HepG2 (cell line): ENCODE measurements at regions not wholly inside any gene's neighbourhood (a gene's known extent, or its start where the extent isn't known, plus 50 kb on each side); places are given as distances from the start of the nearest gene placed in this dataset.

Source experiments
- ATAC-seq: fragments of 200-7000 bp; cut with Tn5 transposase; 3 replicates; pipeline ENCODE4 v1.9.1; 2020; ENCODE audit warnings: mild to moderate bottlenecking, moderate library complexity
- BruUV-seq: library from RNA; stranded (reverse); fragments of 400-500 nt; replicated peaks from 2 replicates; lab custom pipeline; 2021; lab: Mats Ljungman, UMichigan
- CTCF ChIA-PET: fragments of 300-600 bp; formaldehyde crosslinking; extraction: SDS; loops from one replicate; lab custom pipeline; 2021; ENCODE audit warnings: low total read pairs, inconsistent platforms, low intra/inter-chr PET ratio; lab: Yijun Ruan, JAX
- POLR2A ChIA-PET: fragments of 350-600 bp; sonication (Branson Sonifier 250); formaldehyde crosslinking; loops from one replicate; lab custom pipeline; 2020; ENCODE audit warnings: antibody characterized with exemption, inconsistent platforms; lab: Yijun Ruan, JAX
- DNase-seq: peaks from one replicate; pipeline ENCODE4 v3.0.0-alpha.2; 2015; ENCODE audit warnings: low spot score
- FAIRE-seq: peaks from 3 replicates; lab custom pipeline; 2011; peaks lifted over from hg19 to GRCh38; lab: Jason Lieb, UNC
- H2AFZ ChIP-seq: one replicate; pipeline ENCODE4 v1.6.1; 2011; ENCODE audit warnings: low read length, inconsistent platforms
- H3K27ac ChIP-seq: fragments of 300-600 bp; 3 replicates; pipeline ENCODE4 v1.8.0; 2011; ENCODE audit warnings: mixed run types, mild to moderate bottlenecking, mixed read lengths, low read length, inconsistent platforms; ENCODE audit not compliant: insufficient read depth; ENCODE audit errors: extremely low read length
- H3K27me3 ChIP-seq, 2 experiments: fragments of 200-600 bp in 1 of 2; 2 replicates in 1 of 2; 3 replicates in 1 of 2; pipeline versions ENCODE4 v1.6.0 to v1.8.0; 2011; ENCODE audit warnings: low read length in 2 of 2, mild to moderate bottlenecking in 2 of 2, moderate library complexity in 2 of 2, inconsistent platforms in 1 of 2; ENCODE audit not compliant: insufficient read depth in 2 of 2, control insufficient read depth in 1 of 2
- H3K36me3 ChIP-seq, 2 experiments: fragments of 200-600 bp in 1 of 2; replicated peaks in 1 of 2; 2 replicates in 1 of 2; 3 replicates in 1 of 2; pipeline versions ENCODE4 v1.5.1 to v1.8.0; 2011; ENCODE audit warnings: low read length in 2 of 2, inconsistent platforms in 1 of 2; ENCODE audit not compliant: insufficient read depth in 2 of 2, control insufficient read depth in 1 of 2
- H3K4me1 ChIP-seq: 2 replicates; pipeline ENCODE4 v1.5.1; 2012; ENCODE audit warnings: low read length, inconsistent platforms; ENCODE audit not compliant: insufficient read depth
- H3K4me2 ChIP-seq: 2 replicates; pipeline ENCODE4 v1.6.0; 2011; ENCODE audit warnings: low read depth, low read length, inconsistent platforms
- H3K4me3 ChIP-seq, 3 experiments: fragments of 200-600 bp in 1 of 3; sonication (generic), shearing (Covaris generic) in 1 of 3; replicated peaks in 1 of 3; 2 replicates each; pipeline ENCODE4 v1.5.1; 2011 to 2016; ENCODE audit warnings: low read length in 3 of 3, inconsistent platforms in 2 of 3, low read depth in 2 of 3, mild to moderate bottlenecking in 2 of 3, control low read depth in 1 of 3, mixed read lengths in 1 of 3; ENCODE audit not compliant: insufficient read depth in 1 of 3
- H3K79me2 ChIP-seq: one replicate; pipeline ENCODE4 v1.6.1; 2011; ENCODE audit warnings: low read length, inconsistent platforms; ENCODE audit not compliant: insufficient read depth
- H3K9ac ChIP-seq: 2 replicates; pipeline ENCODE4 v1.6.0; 2011; ENCODE audit warnings: mild to moderate bottlenecking, low read depth, low read length, inconsistent platforms; ENCODE audit not compliant: insufficient read depth
- H3K9me3 ChIP-seq: 2 replicates; pipeline ENCODE4 v1.5.1; 2012; ENCODE audit warnings: mild to moderate bottlenecking, low read length
- H4K20me1 ChIP-seq: 2 replicates; pipeline ENCODE4 v1.6.0; 2011; ENCODE audit warnings: inconsistent platforms, mild to moderate bottlenecking, low read length, moderate library complexity; ENCODE audit not compliant: insufficient read depth
- ATF7-NPFF ChIP-seq: sonication (generic); formaldehyde crosslinking; IDR thresholded peaks from 2 replicates; pipeline ENCODE4 v1.8.1; 2023; ENCODE audit warnings: mild to moderate bottlenecking, low read depth, missing genetic modification reagents, moderate library complexity
- ELF3 ChIP-seq: IDR thresholded peaks from 2 replicates; pipeline ENCODE4 v1.6.1; 2016; ENCODE audit warnings: missing genetic modification reagents, missing compliant biosample characterization
- HMGXB3 ChIP-seq: sonication (generic); formaldehyde crosslinking; IDR thresholded peaks from 2 replicates; pipeline ENCODE4 v1.4.0; 2020; ENCODE audit warnings: missing genetic modification reagents, borderline replicate concordance
- NCOA5 ChIP-seq: sonication (generic); formaldehyde crosslinking; IDR thresholded peaks from 2 replicates; pipeline ENCODE4 v1.4.0; 2020; ENCODE audit warnings: missing genetic modification reagents
- NFRKB ChIP-seq: fragments of 450-650 bp; IDR thresholded peaks from 2 replicates; pipeline ENCODE4 v1.6.1; 2017
- SMAD9 ChIP-seq: sonication (generic); formaldehyde crosslinking; IDR thresholded peaks from 2 replicates; pipeline ENCODE4 v1.5.1; 2020; ENCODE audit warnings: mild to moderate bottlenecking, missing genetic modification reagents
- SMYD3 ChIP-seq: sonication (generic); formaldehyde crosslinking; IDR thresholded peaks from 2 replicates; pipeline ENCODE4 v1.8.1; 2023; ENCODE audit warnings: mild to moderate bottlenecking, missing genetic modification reagents
- TARDBP ChIP-seq: sonication (generic); formaldehyde crosslinking; IDR thresholded peaks from 2 replicates; pipeline ENCODE4 v1.8.0; 2022; ENCODE audit warnings: mild to moderate bottlenecking, missing genetic modification reagents
- TFE3 ChIP-seq: IDR thresholded peaks from 2 replicates; pipeline ENCODE4 v1.6.1; 2016
- ZFP91 ChIP-seq: sonication (generic); formaldehyde crosslinking; IDR thresholded peaks from 2 replicates; pipeline ENCODE4 v1.9.0; 2022; ENCODE audit warnings: missing genetic modification reagents, mild to moderate bottlenecking, borderline replicate concordance
- ZNF776 ChIP-seq: sonication (generic); formaldehyde crosslinking; IDR thresholded peaks from 2 replicates; pipeline ENCODE4 v1.4.0; 2020; ENCODE audit warnings: mild to moderate bottlenecking, missing genetic modification reagents
- WGBS: methylation state at CpG from one replicate; pipeline ENCODE4 v1.1.6; 2017; ENCODE audit warnings: low lambda C conversion rate; 5-methylcytosine and 5-hydroxymethylcytosine counted together
- in situ Hi-C: cut with HindIII; loops from 2 replicates; pipeline ENCODE4 v1.10.0; 2017; ENCODE audit warnings: low pct_unique_long_range_greater_than_20kb; ENCODE audit not compliant: extremely low pct_ligation_motif_present
- intact Hi-C: fragments of 100-400 bp; cut with micrococcal nuclease; formaldehyde crosslinking; loops from one replicate; pipeline ENCODE4 v1.10.0; 2022; ENCODE audit not compliant: unreplicated experiment

GRCh38 chr13:22193070-22193469 lies 522.2 kb downstream of the FGF9 start (continued):
- TF ChIP-seq HMGXB3 = no peak

- ChIA-PET POLR2A (no interaction called here), CTCF (no interaction called here)
- Histone ChIP-seq H3K4me3 (no peak overlapping the region), H3K4me1 (no peaks in the 10 kb centered on the region), H3K9me3 (no peaks in the 10 kb centered on the region), H3K27ac (no peak overlapping the region), H3K4me2 (no peak overlapping the region), H3K9ac (no peak overlapping the region), H3K27me3 (no peaks in the 10 kb centered on the region), H2AFZ (no peak overlapping the region), H3K79me2 (no peaks in the 10 kb centered on the region), H4K20me1 (no peaks in the 10 kb centered on the region), H3K36me3 (no peaks in the 10 kb centered on the region)
- WGBS = 23% methylated on average over 5 of the region's 9 CpGs
- intact Hi-C loops = no loop called here
- ATAC-seq = no peak
- in situ Hi-C loops = no loop called here
- TF ChIP-seq SMYD3 (CRISPR knock-in tag) (no peak), NFRKB (no peak), SMAD9 (CRISPR knock-in tag) (no peak), ATF7-NPFF (CRISPR knock-in tag) (no peak), TARDBP (CRISPR knock-in tag) (no peak), TFE3 (no peak), ZFP91 (CRISPR knock-in tag) (no peak), NCOA5 (CRISPR knock-in tag) (no peak), ELF3 (CRISPR knock-in tag) (no peak), ZNF776 (CRISPR knock-in tag) (no peak)
- no TSS peak for BruUV-seq
- no peak for DNase-seq
- FAIRE-seq = no peak
Observed at GRCh38 chr13:22194106-22194805, 523.4 kb downstream of the FGF9 start.
